Astrocyte (in vitro differentiated cells and primary cell): ENCODE measurements at regions not wholly inside any gene's neighbourhood (a gene's known extent, or its start where the extent isn't known, plus 50 kb on each side); places are given as distances from the start of the nearest gene placed in this dataset.

Experiments used
- EZH2 ChIP-seq: IDR thresholded peaks from 2 replicates; pipeline ENCODE4 v1.6.1; 2012; ENCODE audit warnings: mild to moderate bottlenecking, low read length, inconsistent platforms; ENCODE audit not compliant: insufficient read depth
- TF ChIP-seq, protein P1 (sequence below): IDR thresholded peaks from 2 replicates; pipeline ENCODE4 v1.5.1; 2011; ENCODE audit warnings: low read depth, mild to moderate bottlenecking, inconsistent platforms, low read length, moderate library complexity; ENCODE audit not compliant: insufficient read depth

DNA sequence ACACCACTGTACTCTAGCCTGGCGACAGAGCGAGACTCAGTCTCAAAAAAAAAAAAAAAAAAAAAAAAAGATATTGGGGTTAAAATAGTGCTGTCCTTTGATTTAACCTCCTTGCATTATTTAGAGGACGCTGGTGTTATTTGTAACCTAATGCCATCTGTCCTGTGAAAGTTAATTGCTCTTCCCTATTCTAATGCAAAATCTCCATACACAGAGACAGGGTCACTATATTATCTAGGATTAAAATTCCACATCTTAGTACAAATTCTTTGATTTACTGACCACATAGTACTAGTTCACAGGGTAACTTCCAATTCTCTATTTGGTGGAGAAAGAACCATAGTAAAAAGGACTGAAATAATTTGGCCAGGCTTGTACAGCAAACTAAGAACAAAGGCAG lies 184.2 kb upstream of the STEAP4 start:
- TF ChIP-seq, protein P1, sequence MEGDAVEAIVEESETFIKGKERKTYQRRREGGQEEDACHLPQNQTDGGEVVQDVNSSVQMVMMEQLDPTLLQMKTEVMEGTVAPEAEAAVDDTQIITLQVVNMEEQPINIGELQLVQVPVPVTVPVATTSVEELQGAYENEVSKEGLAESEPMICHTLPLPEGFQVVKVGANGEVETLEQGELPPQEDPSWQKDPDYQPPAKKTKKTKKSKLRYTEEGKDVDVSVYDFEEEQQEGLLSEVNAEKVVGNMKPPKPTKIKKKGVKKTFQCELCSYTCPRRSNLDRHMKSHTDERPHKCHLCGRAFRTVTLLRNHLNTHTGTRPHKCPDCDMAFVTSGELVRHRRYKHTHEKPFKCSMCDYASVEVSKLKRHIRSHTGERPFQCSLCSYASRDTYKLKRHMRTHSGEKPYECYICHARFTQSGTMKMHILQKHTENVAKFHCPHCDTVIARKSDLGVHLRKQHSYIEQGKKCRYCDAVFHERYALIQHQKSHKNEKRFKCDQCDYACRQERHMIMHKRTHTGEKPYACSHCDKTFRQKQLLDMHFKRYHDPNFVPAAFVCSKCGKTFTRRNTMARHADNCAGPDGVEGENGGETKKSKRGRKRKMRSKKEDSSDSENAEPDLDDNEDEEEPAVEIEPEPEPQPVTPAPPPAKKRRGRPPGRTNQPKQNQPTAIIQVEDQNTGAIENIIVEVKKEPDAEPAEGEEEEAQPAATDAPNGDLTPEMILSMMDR = no peak
- no peak for TF ChIP-seq EZH2
